ENCODE measurements at regions not wholly inside any gene's neighbourhood (a gene's known extent, or its start where the extent isn't known, plus 50 kb on each side); places are given as distances from the start of the nearest gene placed in this dataset.

DNA sequence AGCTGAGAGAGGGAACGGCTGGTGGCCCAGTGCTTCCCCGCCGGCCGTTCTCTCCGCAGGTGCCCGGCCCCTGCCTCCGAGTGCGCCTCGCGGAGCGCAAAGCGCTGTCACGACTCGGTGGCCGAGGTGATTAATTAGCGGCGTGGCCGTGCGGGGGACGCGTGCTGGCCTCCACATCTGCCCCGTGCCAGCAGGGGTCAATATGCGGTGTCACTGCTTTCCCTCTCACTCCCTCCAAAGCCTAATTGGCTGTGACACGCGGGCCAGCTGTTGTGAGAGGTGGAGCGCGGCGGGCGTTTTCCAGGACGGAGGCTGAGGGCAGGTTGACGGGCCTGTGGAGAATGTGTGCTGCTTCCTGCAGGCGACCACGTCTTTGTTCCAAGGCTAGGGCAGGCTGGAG is 239.0 kb downstream of the LMX1A start:
- H3K27ac ChIP-seq (ENCODE audit: insufficient read depth, low read length): no peak overlapping the region
- H3K79me2 ChIP-seq (ENCODE audit: control insufficient read depth, insufficient read depth, low read length): no peaks in the 10 kb centered on the region
- no peaks in the 10 kb centered on the region for H3K36me3 ChIP-seq (ENCODE audit: control insufficient read depth, insufficient read depth, low read length)
- H4K20me1 ChIP-seq (ENCODE audit: control insufficient read depth, extremely low read depth, insufficient read depth, low read length): no peaks in the 10 kb centered on the region
- H3K4me2 ChIP-seq (ENCODE audit: extremely low read depth, insufficient read depth, low read length): no peak overlapping the region
- peak in 1 of 2 donors; percentile 2 for DNase-seq (ENCODE audit: low read depth in 2 of 2)
- no peak overlapping the region for H3K4me3 ChIP-seq (replicated peaks in 1 of 4; ENCODE audit: control extremely low read depth in 1 of 4, insufficient read depth in 1 of 4, low read depth in 3 of 4, low read length in 4 of 4)
- no peak overlapping the region for H2AFZ ChIP-seq (ENCODE audit: low read length)
- peaks cover 2% of the 10 kb centered on the region for H3K4me1 ChIP-seq (ENCODE audit: control insufficient read depth, extremely low read depth, insufficient read depth, low read length)
- TF ChIP-seq CTCF (conservative IDR thresholded peaks at IDR 0.05 in 1 of 2, IDR thresholded peaks at IDR 0.05 in 1 of 2; ENCODE audit: low read depth in 1 of 2, low read length in 2 of 2): no peak
- TF ChIP-seq EZH2 (IDR thresholded peaks at IDR 0.05; ENCODE audit: low read length, missing control alignments): no peak
- H3K9ac ChIP-seq (ENCODE audit: insufficient read depth, low read length): no peak overlapping the region
- no peaks in the 10 kb centered on the region for H3K9me3 ChIP-seq (ENCODE audit: control insufficient read depth, insufficient read depth, low read depth, low read length)
- no peaks in the 10 kb centered on the region for H3K27me3 ChIP-seq (ENCODE audit: control insufficient read depth, insufficient read depth, low read length)

- TF ChIP-seq CTCF (conservative IDR thresholded peaks at IDR 0.05 in 1 of 2, IDR thresholded peaks at IDR 0.05 in 1 of 2; ENCODE audit: low read depth in 1 of 2, low read length in 2 of 2) (no peak), EZH2 (IDR thresholded peaks at IDR 0.05; ENCODE audit: low read length, missing control alignments) (no peak)
- no peak overlapping the region for H3K4me2 ChIP-seq (ENCODE audit: extremely low read depth, insufficient read depth, low read length)
- H3K4me3 ChIP-seq (replicated peaks in 1 of 4; ENCODE audit: control extremely low read depth in 1 of 4, insufficient read depth in 1 of 4, low read depth in 3 of 4, low read length in 4 of 4): no peak overlapping the region
These were observed 239.8 kb downstream of the LMX1A start for GRCh38 chr1:165116732-165117131.

GRCh38 chr1:165116171-165116570 is 240.3 kb downstream of the LMX1A start:
- Histone ChIP-seq H2AFZ (ENCODE audit: low read length) (no peak overlapping the region), H3K27me3 (ENCODE audit: control insufficient read depth, insufficient read depth, low read length) (no peaks in the 10 kb centered on the region), H3K4me1 (ENCODE audit: control insufficient read depth, extremely low read depth, insufficient read depth, low read length) (peaks cover 2% of the 10 kb centered on the region), H3K27ac (ENCODE audit: insufficient read depth, low read length) (no peak overlapping the region), H3K79me2 (ENCODE audit: control insufficient read depth, insufficient read depth, low read length) (no peaks in the 10 kb centered on the region), H3K9ac (ENCODE audit: insufficient read depth, low read length) (no peak overlapping the region), H3K4me2 (ENCODE audit: extremely low read depth, insufficient read depth, low read length) (no peak overlapping the region), H3K9me3 (ENCODE audit: control insufficient read depth, insufficient read depth, low read depth, low read length) (no peaks in the 10 kb centered on the region), H3K36me3 (ENCODE audit: control insufficient read depth, insufficient read depth, low read length) (no peaks in the 10 kb centered on the region), H4K20me1 (ENCODE audit: control insufficient read depth, extremely low read depth, insufficient read depth, low read length) (no peaks in the 10 kb centered on the region), H3K4me3 (replicated peaks in 1 of 4; ENCODE audit: control extremely low read depth in 1 of 4, insufficient read depth in 1 of 4, low read depth in 3 of 4, low read length in 4 of 4) (no peak overlapping the region)
- TF ChIP-seq CTCF (conservative IDR thresholded peaks at IDR 0.05 in 1 of 2, IDR thresholded peaks at IDR 0.05 in 1 of 2; ENCODE audit: low read depth in 1 of 2, low read length in 2 of 2) (no peak), EZH2 (IDR thresholded peaks at IDR 0.05; ENCODE audit: low read length, missing control alignments) (no peak)
- peak in 1 of 2 donors; percentile 9 for DNase-seq (ENCODE audit: low read depth in 2 of 2)

More at GRCh38 chr1:165116732-165117131, 239.8 kb downstream of the LMX1A start:
- Histone ChIP-seq H3K36me3 (ENCODE audit: control insufficient read depth, insufficient read depth, low read length) (no peaks in the 10 kb centered on the region), H3K9ac (ENCODE audit: insufficient read depth, low read length) (no peak overlapping the region), H4K20me1 (ENCODE audit: control insufficient read depth, extremely low read depth, insufficient read depth, low read length) (no peaks in the 10 kb centered on the region), H3K79me2 (ENCODE audit: control insufficient read depth, insufficient read depth, low read length) (no peaks in the 10 kb centered on the region), H2AFZ (ENCODE audit: low read length) (no peak overlapping the region), H3K4me1 (ENCODE audit: control insufficient read depth, extremely low read depth, insufficient read depth, low read length) (peaks cover 2% of the 10 kb centered on the region), H3K9me3 (ENCODE audit: control insufficient read depth, insufficient read depth, low read depth, low read length) (no peaks in the 10 kb centered on the region), H3K27ac (ENCODE audit: insufficient read depth, low read length) (no peak overlapping the region), H3K27me3 (ENCODE audit: control insufficient read depth, insufficient read depth, low read length) (no peaks in the 10 kb centered on the region)
- peak; percentile 22 to 90 for DNase-seq (ENCODE audit: low read depth in 2 of 2)
